ENCODE measurements at regions not wholly inside any gene's neighbourhood (a gene's known extent, or its start where the extent isn't known, plus 50 kb on each side); places are given as distances from the start of the nearest gene placed in this dataset.

GRCh38 chr9:13737885-13738284, 458.4 kb upstream of the MPDZ start:
- DNase-seq: no peak

DNA sequence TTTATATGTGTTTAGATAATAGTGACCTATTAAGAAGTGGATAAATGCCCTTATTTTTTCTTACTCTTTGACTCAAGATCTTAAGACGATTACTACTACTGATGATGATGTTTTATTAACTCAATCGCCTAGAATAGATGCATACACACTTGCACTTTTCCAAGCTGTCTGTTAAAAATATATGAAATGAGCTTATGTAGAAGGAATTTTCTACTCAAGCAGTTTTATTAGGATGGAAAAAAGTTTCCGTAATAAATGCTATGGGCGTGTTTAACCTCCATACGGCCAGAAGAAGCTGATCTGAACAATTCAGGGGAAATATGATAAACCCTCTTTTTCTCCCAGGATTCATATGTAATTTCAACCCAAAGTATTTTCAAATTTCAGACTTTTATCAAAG, 455.7 kb upstream of the MPDZ start:
- no peak for DNase-seq

DNA sequence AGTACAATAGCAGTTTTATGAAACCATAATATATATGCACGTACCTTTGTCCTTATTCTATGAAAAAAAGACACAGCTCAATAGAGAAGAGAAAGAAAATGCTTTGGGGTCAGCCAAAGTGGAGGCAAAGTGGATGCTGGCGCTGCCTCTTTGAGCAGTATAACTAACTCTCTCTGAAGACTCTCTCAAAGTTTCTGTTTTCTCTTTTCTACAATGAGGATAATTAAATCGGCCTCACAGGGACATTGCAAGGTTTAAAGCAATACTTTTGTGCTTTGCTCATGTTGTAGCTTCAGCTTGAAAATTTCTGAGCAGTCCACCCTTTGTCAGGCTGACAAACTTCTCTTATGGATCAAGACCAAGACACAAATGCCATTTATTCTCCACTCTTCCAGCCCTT, 455.1 kb upstream of the MPDZ start:
- DNase-seq: no peak

DNA sequence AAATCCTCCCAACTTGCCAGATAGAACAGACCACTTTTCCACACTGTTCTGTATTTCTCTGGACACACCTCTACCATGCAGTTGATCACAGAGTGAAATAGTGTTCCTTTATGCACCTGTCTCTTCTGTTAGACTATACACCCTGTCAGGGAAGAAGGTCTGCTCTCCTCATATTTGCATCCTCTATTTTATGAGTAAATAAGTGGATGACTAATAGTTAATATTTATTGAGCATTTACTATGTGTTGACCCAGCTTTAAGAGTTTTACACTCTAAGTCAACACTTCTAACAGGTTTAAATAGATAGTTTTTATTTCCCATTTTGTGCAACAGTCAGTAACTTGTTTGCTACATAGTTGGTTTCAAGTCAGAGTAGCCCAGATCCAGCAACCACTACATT, 452.8 kb upstream of the MPDZ start:
- DNase-seq: no peak

- no peak for DNase-seq
Observed at GRCh38 chr9:13731637-13732036, 452.1 kb upstream of the MPDZ start.

- DNase-seq: no peak
Observed at GRCh38 chr9:13729955-13730354, 450.5 kb upstream of the MPDZ start.

GRCh38 chr9:13728917-13729811, 449.7 kb upstream of the MPDZ start:
- DNase-seq: no peak

GRCh38 chr9:13728131-13728530, 448.6 kb upstream of the MPDZ start:
- no peak for DNase-seq

DNA sequence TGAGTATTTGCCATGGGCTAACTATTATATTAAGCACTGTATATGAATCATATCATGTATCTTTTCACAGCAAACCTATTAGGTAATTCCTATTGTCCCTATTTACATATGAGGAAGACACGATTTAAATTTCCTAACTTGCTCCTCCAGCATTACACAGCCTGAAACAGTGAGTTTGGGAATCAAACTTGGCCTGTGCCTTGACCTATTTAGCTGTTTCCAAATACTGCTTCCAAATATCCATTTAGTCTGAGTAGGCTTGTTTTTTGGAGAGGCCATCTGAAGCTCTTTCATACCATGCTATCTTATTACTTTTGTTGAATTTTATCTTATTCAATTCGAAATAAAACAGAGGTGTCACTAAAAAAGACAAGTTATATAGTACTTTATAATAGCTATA, 447.3 kb upstream of the MPDZ start:
- no peak for DNase-seq

- DNase-seq: no peak
Observed at GRCh38 chr9:13725516-13725915, 446.0 kb upstream of the MPDZ start.

DNA sequence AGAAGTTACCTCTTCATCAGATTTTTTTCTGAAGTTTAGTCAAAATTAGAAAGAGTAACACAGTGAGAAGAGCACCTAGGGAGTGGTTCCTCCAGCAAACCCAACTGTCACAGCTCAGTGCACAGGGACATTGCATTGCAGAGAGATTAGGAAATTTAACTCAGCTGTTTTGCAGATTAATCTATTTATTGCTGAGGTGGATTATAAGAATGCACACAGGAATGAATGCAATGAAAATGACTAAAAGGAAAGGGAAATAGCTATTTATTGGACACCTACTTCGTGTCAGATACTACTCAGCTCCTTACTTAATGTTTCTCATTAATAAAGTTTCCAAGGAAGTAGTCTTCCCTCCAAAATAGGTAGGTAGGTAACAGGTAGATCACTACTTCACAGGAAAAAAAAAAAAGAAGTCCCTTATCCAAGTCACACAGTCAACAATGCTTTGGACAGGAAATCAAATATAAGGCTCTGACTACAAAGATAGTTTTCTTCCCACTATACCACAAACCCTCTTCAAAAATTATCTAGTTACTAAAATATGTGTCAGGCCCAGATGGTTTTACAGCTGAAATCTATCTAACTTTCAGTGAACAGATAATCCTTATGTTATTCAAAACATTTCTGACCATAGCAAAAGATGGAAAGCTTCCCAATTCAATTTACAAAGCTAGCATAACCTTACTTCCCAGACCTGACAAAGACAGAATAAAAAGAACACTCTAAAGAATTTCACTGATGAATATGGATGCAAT, 442.2 kb upstream of the MPDZ start:
- DNase-seq: no peak

- no peak for DNase-seq
Observed at GRCh38 chr9:13719981-13720676, 440.6 kb upstream of the MPDZ start.

DNA sequence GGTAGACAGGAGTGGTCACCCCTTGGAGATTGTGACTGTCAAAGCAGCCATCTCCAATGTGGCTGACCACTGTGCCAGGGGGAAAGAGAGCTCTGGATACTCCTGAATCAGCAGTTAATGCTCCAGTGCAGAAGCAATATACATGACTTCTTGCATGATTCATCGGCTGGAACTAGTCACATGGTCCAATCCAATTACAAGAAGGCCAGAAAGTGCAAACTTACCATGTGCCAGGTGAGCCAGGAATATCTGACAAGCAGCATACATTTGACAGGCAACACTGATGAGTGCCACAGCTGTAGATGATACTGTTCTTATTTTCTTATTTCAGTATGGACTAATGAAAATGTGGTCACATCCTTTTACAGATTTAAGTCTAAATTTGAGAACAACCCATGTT, 440.0 kb upstream of the MPDZ start:
- no peak for DNase-seq

- no peak for DNase-seq
Observed at GRCh38 chr9:13718539-13718938, 439.0 kb upstream of the MPDZ start.

DNA sequence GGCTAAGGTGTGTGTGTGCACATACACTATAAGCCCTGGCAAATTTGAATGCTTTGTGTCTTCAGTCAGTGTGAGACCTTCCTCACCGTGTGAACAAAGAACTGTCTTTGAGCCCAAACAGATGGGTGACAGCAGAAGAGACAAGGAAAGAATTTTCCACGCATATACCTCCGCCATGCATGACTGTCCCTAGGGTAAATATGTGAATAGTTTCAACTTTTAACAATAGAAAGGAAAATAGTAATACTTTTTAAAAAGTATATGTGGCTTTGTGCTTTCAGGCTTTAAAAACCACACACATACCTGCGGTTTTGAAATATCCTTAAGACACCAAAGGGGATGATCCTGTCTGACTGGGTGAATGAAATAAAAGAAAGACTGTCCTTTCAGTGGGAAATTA, 438.6 kb upstream of the MPDZ start:
- DNase-seq: no peak

GRCh38 chr9:13717322-13718054, 438.0 kb upstream of the MPDZ start:
- DNase-seq: no peak

DNA sequence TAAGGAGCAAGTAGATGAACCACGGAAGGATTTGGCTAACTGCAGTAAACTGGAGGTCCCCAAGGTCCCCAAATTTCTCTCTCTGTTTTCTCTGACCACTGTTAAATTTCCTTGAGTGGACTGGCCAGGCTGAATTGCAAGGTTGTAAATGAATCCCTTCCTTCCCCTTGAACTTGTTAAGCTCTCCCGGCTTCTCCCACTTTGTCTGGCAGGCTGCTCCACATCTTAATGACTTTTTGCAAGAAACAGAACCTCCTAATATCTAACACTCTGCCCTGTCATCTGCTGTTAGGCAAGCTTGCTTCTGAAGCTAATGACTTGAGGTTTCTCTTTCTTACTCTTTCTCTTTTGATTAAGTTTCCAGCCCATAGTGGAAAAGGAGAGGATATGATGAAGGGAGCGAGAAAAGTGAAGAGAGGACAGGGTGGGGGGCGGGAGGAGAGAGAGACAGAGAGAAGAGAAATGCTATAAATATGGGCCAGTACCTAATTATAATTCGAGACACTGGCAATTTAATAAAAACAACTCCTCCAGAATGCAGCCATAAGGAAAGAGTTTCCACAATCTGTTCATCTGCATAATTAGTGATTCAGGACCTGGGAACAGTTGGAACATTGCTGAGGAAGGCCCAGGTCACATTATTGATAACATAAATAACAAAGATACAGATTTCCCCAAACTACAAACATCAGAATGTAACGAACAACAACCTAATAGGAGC, 437.3 kb upstream of the MPDZ start:
- no peak for DNase-seq

GRCh38 chr9:13716090-13716489, 436.6 kb upstream of the MPDZ start:
- no peak for DNase-seq

- no peak for DNase-seq
Observed at GRCh38 chr9:13715430-13715829, 435.9 kb upstream of the MPDZ start.

- DNase-seq: no peak
Observed at GRCh38 chr9:13707612-13708576, 428.4 kb upstream of the MPDZ start.

DNA sequence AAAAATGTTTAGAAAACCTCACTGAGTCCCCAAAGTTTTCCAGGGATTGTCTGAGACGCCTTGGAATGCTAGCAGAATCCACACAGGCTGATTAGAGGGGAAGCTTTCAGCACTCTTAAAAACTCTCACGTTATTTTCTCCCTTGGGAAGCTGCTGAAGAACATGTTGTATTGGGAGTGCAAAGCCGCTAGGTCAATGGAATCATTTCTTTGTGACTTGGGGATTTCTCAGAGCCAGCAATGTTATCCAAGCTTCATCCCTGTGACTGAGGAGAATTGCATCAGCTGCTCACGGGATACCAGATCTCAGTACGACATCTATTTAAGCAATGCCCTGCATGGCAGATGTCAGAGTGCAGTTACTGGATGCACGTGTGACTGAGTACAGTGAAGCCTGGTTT, 426.4 kb upstream of the MPDZ start:
- DNase-seq: no peak

Data from stimulated activated CD8-positive, alpha-beta memory T cell treated with anti-CD3 and anti-CD28 coated beads, Interleukin-4, amount 100 ng/mL, for 48 hours (primary cell).